ENCODE measurements at regions not wholly inside any gene's neighbourhood (a gene's known extent, or its start where the extent isn't known, plus 50 kb on each side); places are given as distances from the start of the nearest gene placed in this dataset.

DNA sequence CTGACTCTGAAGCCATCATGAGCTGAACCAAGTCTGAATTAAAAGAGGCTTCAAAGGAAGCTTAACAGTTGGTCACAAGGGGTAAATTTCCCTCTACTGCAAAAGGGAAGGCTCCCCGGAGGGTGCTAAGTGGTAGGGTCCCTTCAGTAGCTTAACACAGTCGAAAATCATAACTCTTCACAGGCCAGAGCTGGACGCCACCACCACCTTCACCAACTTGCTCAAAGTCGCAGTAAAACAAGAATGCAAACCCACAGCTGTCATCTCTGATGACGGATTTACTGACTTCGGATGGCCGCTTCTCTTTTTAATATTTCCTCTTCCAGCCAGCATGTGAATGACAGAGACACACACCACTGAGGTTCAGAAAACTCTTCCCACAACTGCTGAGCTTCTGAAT lies 144.7 kb upstream of the FBXL4 start:
- ChIA-PET POLR2A (no interaction called here), CTCF (no interaction called here)
- Mint-ChIP-seq H3K9me3 (no peaks in the 10 kb centered on the region), H3K27me3 (peaks cover 31% of the 10 kb centered on the region), H3K36me3 (ENCODE audit: low read depth) (no peaks in the 10 kb centered on the region), H3K4me3 (no peak overlapping the region), H3K27ac (no peak overlapping the region), H3K4me1 (no peaks in the 10 kb centered on the region)
- no peak for DNase-seq

- Mint-ChIP-seq H3K27ac (no peak overlapping the region), H3K27me3 (peaks cover 31% of the 10 kb centered on the region), H3K4me3 (no peak overlapping the region), H3K36me3 (ENCODE audit: low read depth) (no peaks in the 10 kb centered on the region), H3K4me1 (no peaks in the 10 kb centered on the region), H3K9me3 (no peaks in the 10 kb centered on the region)
- ChIA-PET POLR2A (no interaction called here), CTCF (no interaction called here)
- DNase-seq = no peak
These were observed 144.2 kb upstream of the FBXL4 start for GRCh38 chr6:99091985-99092384.

- H3K27me3 Mint-ChIP-seq = peaks cover 9% of the 10 kb centered on the region
- CTCF ChIA-PET = no interaction called here
- H3K9me3 Mint-ChIP-seq = no peaks in the 10 kb centered on the region
- no peak for DNase-seq
- no peaks in the 10 kb centered on the region for H3K36me3 Mint-ChIP-seq (ENCODE audit: low read depth)
- H3K4me3 Mint-ChIP-seq = no peak overlapping the region
- POLR2A ChIA-PET = no interaction called here
- H3K27ac Mint-ChIP-seq = no peak overlapping the region
- no peaks in the 10 kb centered on the region for H3K4me1 Mint-ChIP-seq
These were observed 132.4 kb upstream of the FBXL4 start for GRCh38 chr6:99080191-99080590.

- no peak overlapping the region for H3K27ac Mint-ChIP-seq
- H3K4me3 Mint-ChIP-seq = no peak overlapping the region
- H3K27me3 Mint-ChIP-seq = peaks cover 10% of the 10 kb centered on the region
- H3K4me1 Mint-ChIP-seq = no peaks in the 10 kb centered on the region
- no peaks in the 10 kb centered on the region for H3K9me3 Mint-ChIP-seq
- ChIA-PET POLR2A (no interaction called here), CTCF (no interaction called here)
- no peak for DNase-seq
- no peaks in the 10 kb centered on the region for H3K36me3 Mint-ChIP-seq (ENCODE audit: low read depth)
These were observed 131.3 kb upstream of the FBXL4 start for GRCh38 chr6:99079058-99079457.

GRCh38 chr6:99073223-99073622 lies 125.5 kb upstream of the FBXL4 start:
- no peaks in the 10 kb centered on the region for H3K9me3 Mint-ChIP-seq
- no peaks in the 10 kb centered on the region for H3K4me1 Mint-ChIP-seq
- no peak overlapping the region for H3K4me3 Mint-ChIP-seq
- peaks cover 13% of the 10 kb centered on the region for H3K27me3 Mint-ChIP-seq
- H3K36me3 Mint-ChIP-seq (ENCODE audit: low read depth) = no peaks in the 10 kb centered on the region
- ChIA-PET POLR2A (no interaction called here), CTCF (no interaction called here)
- no peak overlapping the region for H3K27ac Mint-ChIP-seq
- DNase-seq = no peak

DNA sequence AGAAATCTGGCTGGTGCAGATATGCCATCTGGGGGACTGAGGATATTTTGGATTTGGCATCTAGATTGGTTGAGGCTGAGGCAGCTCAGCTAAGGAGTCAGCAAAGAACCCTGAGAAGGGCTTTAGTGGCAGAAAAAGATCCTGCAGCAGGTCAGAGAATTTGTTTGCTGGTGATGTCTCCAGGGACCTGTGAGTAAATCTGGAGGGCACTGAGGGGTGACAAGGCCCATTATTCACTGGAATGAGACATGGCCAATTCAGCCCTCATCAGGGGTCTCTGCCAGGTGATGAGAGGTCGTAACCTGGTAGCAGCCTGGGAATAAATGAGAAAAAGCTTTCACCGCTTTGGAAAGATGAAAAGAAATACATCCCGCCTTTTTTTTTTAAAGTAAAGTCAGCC lies 118.3 kb upstream of the FBXL4 start:
- Mint-ChIP-seq H3K4me1 (no peaks in the 10 kb centered on the region), H3K27ac (no peak overlapping the region), H3K9me3 (no peaks in the 10 kb centered on the region), H3K27me3 (peaks cover 2% of the 10 kb centered on the region), H3K4me3 (no peak overlapping the region), H3K36me3 (ENCODE audit: low read depth) (no peaks in the 10 kb centered on the region)
- CTCF ChIA-PET = interaction anchor here (0.7 kb wide), 1 partner anchor 1067 kb away, joined by 3 read pairs; no protein-coding TSS in a partner anchor
- DNase-seq = no peak
- POLR2A ChIA-PET = no interaction called here

GRCh38 chr6:99064834-99065233 lies 117.1 kb upstream of the FBXL4 start:
- Mint-ChIP-seq H3K27me3 (peaks cover 2% of the 10 kb centered on the region), H3K4me3 (no peak overlapping the region), H3K27ac (no peak overlapping the region), H3K9me3 (no peaks in the 10 kb centered on the region), H3K36me3 (ENCODE audit: low read depth) (no peaks in the 10 kb centered on the region), H3K4me1 (no peaks in the 10 kb centered on the region)
- DNase-seq = no peak
- ChIA-PET CTCF (no interaction called here), POLR2A (no interaction called here)

- no peak for DNase-seq
- CTCF ChIA-PET = no interaction called here
These were observed 88.9 kb upstream of the FBXL4 start for GRCh38 chr6:99036672-99037071.

DNA sequence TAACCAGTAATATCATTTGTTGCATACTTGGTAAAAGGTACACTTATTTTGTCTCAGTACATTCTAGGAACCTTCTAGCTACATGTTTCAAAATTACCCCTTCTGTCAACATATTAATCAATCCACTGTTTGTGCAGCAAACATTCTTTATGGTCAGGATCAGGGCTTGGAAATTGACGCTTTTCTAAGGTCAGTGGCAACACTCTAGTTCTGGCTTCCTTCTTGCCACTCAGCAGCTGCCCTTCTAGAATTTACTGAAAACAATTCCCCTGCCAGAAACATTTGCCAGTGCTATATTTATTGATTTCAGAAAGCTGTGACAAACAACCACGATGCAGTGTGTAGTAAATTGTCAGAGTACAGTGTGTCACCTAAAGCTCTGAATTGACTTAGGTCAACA lies 84.7 kb upstream of the FBXL4 start:
- H3K9me3 Mint-ChIP-seq = peaks cover 2% of the 10 kb centered on the region
- peaks cover 9% of the 10 kb centered on the region for H3K27me3 Mint-ChIP-seq
- H3K27ac Mint-ChIP-seq = no peak overlapping the region
- no peak overlapping the region for H3K4me3 Mint-ChIP-seq
- ChIA-PET POLR2A (no interaction called here), CTCF (no interaction called here)
- H3K36me3 Mint-ChIP-seq (ENCODE audit: low read depth) = no peaks in the 10 kb centered on the region
- DNase-seq = no peak
- H3K4me1 Mint-ChIP-seq = no peaks in the 10 kb centered on the region

More at GRCh38 chr6:99036672-99037071, 88.9 kb upstream of the FBXL4 start:
- Mint-ChIP-seq H3K27ac (no peak overlapping the region), H3K4me3 (no peak overlapping the region), H3K27me3 (peaks cover 11% of the 10 kb centered on the region), H3K36me3 (ENCODE audit: low read depth) (no peaks in the 10 kb centered on the region), H3K4me1 (no peaks in the 10 kb centered on the region), H3K9me3 (no peaks in the 10 kb centered on the region)
- POLR2A ChIA-PET = no interaction called here

DNA sequence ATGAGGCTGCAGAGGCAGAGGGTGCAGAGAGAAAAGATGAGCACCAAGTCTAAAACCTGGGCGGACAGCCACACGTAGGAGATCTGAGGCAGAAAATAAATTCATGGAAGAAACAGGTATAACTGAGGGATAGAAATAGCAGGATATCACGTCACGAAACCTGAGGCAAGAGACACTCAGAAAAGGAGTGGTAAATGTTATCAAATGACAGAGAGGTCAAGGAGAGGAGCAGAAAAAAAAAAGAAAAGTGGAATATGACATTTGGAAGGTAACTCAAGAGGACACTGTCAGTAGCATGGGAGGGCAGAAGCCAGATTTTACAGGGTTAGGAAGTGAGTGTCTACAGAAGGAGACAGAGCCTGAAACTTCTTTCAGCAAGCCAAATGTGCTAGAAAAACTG lies 84.2 kb upstream of the FBXL4 start:
- H3K36me3 Mint-ChIP-seq (ENCODE audit: low read depth) = no peaks in the 10 kb centered on the region
- no peak for DNase-seq
- H3K27ac Mint-ChIP-seq = no peak overlapping the region
- no peaks in the 10 kb centered on the region for H3K4me1 Mint-ChIP-seq
- no peak overlapping the region for H3K4me3 Mint-ChIP-seq
- H3K9me3 Mint-ChIP-seq = peaks cover 5% of the 10 kb centered on the region
- H3K27me3 Mint-ChIP-seq = peaks cover 9% of the 10 kb centered on the region
- ChIA-PET POLR2A (no interaction called here), CTCF (no interaction called here)

DNA sequence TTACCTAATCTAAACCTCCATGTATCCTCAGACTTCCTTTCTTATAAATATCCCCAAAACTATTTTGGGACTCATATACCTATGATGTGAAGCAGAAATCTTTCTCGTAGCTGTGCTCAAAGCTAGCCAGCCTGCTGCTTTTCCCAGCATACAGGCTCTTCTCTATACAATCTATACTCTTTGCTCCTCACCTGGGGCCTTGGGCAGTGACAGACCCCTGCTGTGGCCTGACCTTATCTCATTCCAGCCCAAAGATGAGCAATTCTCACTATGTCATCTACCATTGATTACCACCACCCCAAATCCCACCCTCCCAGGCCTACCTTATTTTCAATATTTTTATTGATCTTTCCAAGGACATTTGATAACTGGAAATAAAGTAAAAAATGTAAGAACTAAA lies 83.2 kb upstream of the FBXL4 start:
- H3K27me3 Mint-ChIP-seq = peaks cover 9% of the 10 kb centered on the region
- H3K9me3 Mint-ChIP-seq = peaks cover 14% of the 10 kb centered on the region
- H3K36me3 Mint-ChIP-seq (ENCODE audit: low read depth) = no peaks in the 10 kb centered on the region
- H3K4me3 Mint-ChIP-seq = no peak overlapping the region
- no peak overlapping the region for H3K27ac Mint-ChIP-seq
- no peaks in the 10 kb centered on the region for H3K4me1 Mint-ChIP-seq
- ChIA-PET CTCF (no interaction called here), POLR2A (no interaction called here)
- no peak for DNase-seq

- no peak overlapping the region for H3K4me3 Mint-ChIP-seq
- H3K27ac Mint-ChIP-seq = no peak overlapping the region
- DNase-seq = no peak
- POLR2A ChIA-PET = no interaction called here
- H3K36me3 Mint-ChIP-seq (ENCODE audit: low read depth) = no peaks in the 10 kb centered on the region
- H3K9me3 Mint-ChIP-seq = peaks cover 22% of the 10 kb centered on the region
- CTCF ChIA-PET = interaction anchor here (1.0 kb wide), 1 partner anchor 13 kb away, joined by 3 read pairs; no protein-coding TSS in a partner anchor
- H3K27me3 Mint-ChIP-seq = no peaks in the 10 kb centered on the region
- no peaks in the 10 kb centered on the region for H3K4me1 Mint-ChIP-seq
These were observed 78.4 kb upstream of the FBXL4 start for GRCh38 chr6:99026135-99026534.

DNA sequence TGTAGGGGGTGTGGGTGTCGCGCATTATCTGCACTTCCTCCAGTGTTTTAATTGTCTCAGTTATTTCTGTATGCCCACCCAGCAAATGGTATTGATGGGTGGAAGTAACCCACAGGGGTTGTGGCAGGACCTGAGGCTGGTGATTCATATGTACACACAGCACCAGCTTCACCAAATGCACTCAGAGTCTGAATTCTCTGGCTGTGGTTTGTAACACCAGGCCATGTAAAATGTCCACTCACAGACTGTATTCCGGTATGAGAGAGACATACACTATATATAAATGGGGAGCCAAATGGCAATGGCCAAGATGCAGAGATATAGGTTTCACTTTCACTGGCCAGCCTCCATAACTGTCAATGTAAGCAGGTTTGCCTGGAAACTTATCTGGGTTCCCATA lies 76.3 kb upstream of the FBXL4 start:
- POLR2A ChIA-PET = no interaction called here
- CTCF ChIA-PET = no interaction called here
- H3K27ac Mint-ChIP-seq = no peak overlapping the region
- no peaks in the 10 kb centered on the region for H3K36me3 Mint-ChIP-seq (ENCODE audit: low read depth)
- peaks cover 22% of the 10 kb centered on the region for H3K9me3 Mint-ChIP-seq
- no peak for DNase-seq
- no peaks in the 10 kb centered on the region for H3K4me1 Mint-ChIP-seq
- no peak overlapping the region for H3K4me3 Mint-ChIP-seq
- no peaks in the 10 kb centered on the region for H3K27me3 Mint-ChIP-seq

- DNase-seq = no peak
- CTCF ChIA-PET = no interaction called here
- no peak overlapping the region for H3K27ac Mint-ChIP-seq
- no peak overlapping the region for H3K4me3 Mint-ChIP-seq
- no peaks in the 10 kb centered on the region for H3K36me3 Mint-ChIP-seq (ENCODE audit: low read depth)
- peaks cover 17% of the 10 kb centered on the region for H3K9me3 Mint-ChIP-seq
- POLR2A ChIA-PET = no interaction called here
- no peaks in the 10 kb centered on the region for H3K4me1 Mint-ChIP-seq
- H3K27me3 Mint-ChIP-seq = no peaks in the 10 kb centered on the region
These were observed 74.4 kb upstream of the FBXL4 start for GRCh38 chr6:99022039-99022609.

Measured in activated CD4-positive, alpha-beta T cell treated with anti-CD3 and anti-CD28 coated beads, Interleukin-2, amount 10 ng/mL, durations not matched to agents 7 days and 5 days (primary cell).